HL-60 (cell line): ENCODE measurements at regions not wholly inside any gene's neighbourhood (a gene's known extent, or its start where the extent isn't known, plus 50 kb on each side); places are given as distances from the start of the nearest gene placed in this dataset.

Experiments
- DNase-seq, 2 experiments: peaks; one replicate each; pipeline ENCODE4 v3.0.0-alpha.2; 2010 to 2020; ENCODE audit warnings: low read depth in 1 of 2, low spot score in 1 of 2
- H3K27ac ChIP-seq: fragments of 250-450 bp; sonication (Bioruptor Pico); replicated peaks from 2 replicates; pipeline ENCODE4 v1.5.1; 2020; ENCODE audit warnings: mild to moderate bottlenecking, moderate library complexity
- H3K27me3 ChIP-seq: fragments of 250-450 bp; sonication (Bioruptor Pico); 2 replicates; pipeline ENCODE4 v1.5.1; 2021; ENCODE audit warnings: mild to moderate bottlenecking, moderate library complexity; ENCODE audit not compliant: insufficient read depth, poor library complexity, severe bottlenecking
- H3K4me3 ChIP-seq: replicated peaks from 2 replicates; pipeline ENCODE4 v1.5.1; 2011; ENCODE audit warnings: mild to moderate bottlenecking, control low read depth, low read length; ENCODE audit not compliant: insufficient read depth
- CTCF ChIP-seq: IDR thresholded peaks from one replicate; pipeline ENCODE4 v1.5.1; 2011; ENCODE audit warnings: low read length, control low read depth, inconsistent platforms; ENCODE audit not compliant: insufficient read depth
- GABPA ChIP-seq: IDR thresholded peaks from 2 replicates; pipeline ENCODE4 v1.6.1; 2012; ENCODE audit warnings: low read depth
- POLR2AphosphoS5 ChIP-seq: IDR thresholded peaks from 2 replicates; pipeline ENCODE4 v1.6.1; 2012; ENCODE audit warnings: low read depth
- REST ChIP-seq: IDR thresholded peaks from 2 replicates; pipeline ENCODE4 v1.6.1; 2012; ENCODE audit warnings: low read depth; ENCODE audit not compliant: insufficient replicate concordance
- SPI1 ChIP-seq: IDR thresholded peaks from 2 replicates; pipeline ENCODE4 v1.6.1; 2012; ENCODE audit warnings: low read depth, mild to moderate bottlenecking, borderline replicate concordance

- Histone ChIP-seq H3K27me3 (no peaks in the 10 kb centered on the region), H3K4me3 (no peak overlapping the region), H3K27ac (no peak overlapping the region)
- no peak for TF ChIP-seq REST
- TF ChIP-seq GABPA: no peak
- no peak for TF ChIP-seq CTCF
- no peak for TF ChIP-seq SPI1
- no peak for TF ChIP-seq POLR2AphosphoS5
- DNase-seq: no peak
Measured at GRCh38 chr1:29684141-29684540, 447.8 kb downstream of the PTPRU start.

- H3K4me3 ChIP-seq: no peak overlapping the region
- no peak overlapping the region for H3K27ac ChIP-seq
- no peaks in the 10 kb centered on the region for H3K27me3 ChIP-seq
- no peak for TF ChIP-seq CTCF
- no peak for TF ChIP-seq POLR2AphosphoS5
- TF ChIP-seq SPI1: no peak
- no peak for TF ChIP-seq GABPA
- TF ChIP-seq REST: no peak
- DNase-seq: no peak
Measured at GRCh38 chr1:29683472-29683871, 447.1 kb downstream of the PTPRU start.

- Histone ChIP-seq H3K4me3 (no peak overlapping the region), H3K27me3 (no peaks in the 10 kb centered on the region), H3K27ac (no peak overlapping the region)
- TF ChIP-seq REST (no peak), POLR2AphosphoS5 (no peak), GABPA (no peak), SPI1 (no peak), CTCF (no peak)
- DNase-seq: no peak
Measured at GRCh38 chr1:29682919-29683295, 446.6 kb downstream of the PTPRU start.
